H9 (cell line): ENCODE measurements at regions not wholly inside any gene's neighbourhood (a gene's known extent, or its start where the extent isn't known, plus 50 kb on each side); places are given as distances from the start of the nearest gene placed in this dataset.

Source experiments
- DNase-seq: peaks from one replicate; pipeline ENCODE4 v3.0.0-alpha.2; 2017
- H2AFZ ChIP-seq: one replicate; pipeline ENCODE4 v1.6.1; 2013; ENCODE audit warnings: mild to moderate bottlenecking, low read length, control low read depth, moderate library complexity
- H2AK5ac ChIP-seq: 2 replicates; pipeline ENCODE4 v1.6.1; 2013; ENCODE audit warnings: low read length, control low read depth, mixed read lengths; ENCODE audit not compliant: insufficient read length
- H2BK120ac ChIP-seq: one replicate; pipeline ENCODE4 v1.6.1; 2013; ENCODE audit warnings: low read depth, mild to moderate bottlenecking, low read length, control low read depth, inconsistent platforms; ENCODE audit not compliant: poor library complexity, severe bottlenecking
- H2BK12ac ChIP-seq: 2 replicates; pipeline ENCODE4 v1.6.1; 2013; ENCODE audit warnings: low read length, control low read depth, mixed read lengths, low read depth; ENCODE audit not compliant: insufficient read length
- H2BK15ac ChIP-seq: 2 replicates; pipeline ENCODE4 v1.6.1; 2013; ENCODE audit warnings: low read depth, low read length, control low read depth
- H2BK20ac ChIP-seq: one replicate; pipeline ENCODE4 v1.6.1; 2013; ENCODE audit warnings: low read depth, mild to moderate bottlenecking, low read length, control low read depth, inconsistent platforms; ENCODE audit not compliant: poor library complexity, severe bottlenecking
- H2BK5ac ChIP-seq: 2 replicates; pipeline ENCODE4 v1.6.1; 2013; ENCODE audit warnings: low read length, control low read depth, mixed read lengths; ENCODE audit not compliant: insufficient read length
- H3K14ac ChIP-seq: 2 replicates; pipeline ENCODE4 v1.6.1; 2013; ENCODE audit warnings: low read length, control low read depth; ENCODE audit not compliant: insufficient read depth
- H3K18ac ChIP-seq: 2 replicates; pipeline ENCODE4 v1.6.1; 2013; ENCODE audit warnings: low read depth, mild to moderate bottlenecking, mixed read lengths, low read length, control low read depth; ENCODE audit not compliant: insufficient read length
- H3K23ac ChIP-seq: 2 replicates; pipeline ENCODE4 v1.6.1; 2013; ENCODE audit warnings: low read length, control low read depth, mixed read lengths, low read depth; ENCODE audit not compliant: insufficient read length
- H3K23me2 ChIP-seq: 2 replicates; pipeline ENCODE4 v1.6.1; 2013; ENCODE audit warnings: low read depth, mild to moderate bottlenecking, mixed read lengths, low read length, control low read depth; ENCODE audit not compliant: insufficient read length, poor library complexity, severe bottlenecking
- H3K27ac ChIP-seq: 2 replicates; pipeline ENCODE4 v1.5.1; 2013; ENCODE audit warnings: low read length, control low read depth, mixed read lengths, low read depth; ENCODE audit not compliant: insufficient read length
- H3K27me3 ChIP-seq: 2 replicates; pipeline ENCODE4 v1.6.1; 2013; ENCODE audit warnings: low read length, control low read depth, inconsistent platforms; ENCODE audit not compliant: insufficient read depth
- H3K4ac ChIP-seq: 2 replicates; pipeline ENCODE4 v1.6.1; 2013; ENCODE audit warnings: low read depth, mild to moderate bottlenecking, control low read depth, inconsistent platforms, low read length, moderate library complexity
- H3K4me1 ChIP-seq: 2 replicates; pipeline ENCODE4 v1.6.1; 2013; ENCODE audit warnings: low read length, control low read depth, inconsistent platforms; ENCODE audit not compliant: insufficient read depth
- H3K4me2 ChIP-seq: 2 replicates; pipeline ENCODE4 v1.6.1; 2013; ENCODE audit warnings: low read length, control low read depth, mixed read lengths; ENCODE audit not compliant: insufficient read length, insufficient read depth
- H3K56ac ChIP-seq: 2 replicates; pipeline ENCODE4 v1.6.1; 2013; ENCODE audit warnings: low read depth, mild to moderate bottlenecking, mixed read lengths, low read length, control low read depth; ENCODE audit not compliant: insufficient read length
- H3K79me1 ChIP-seq: 2 replicates; pipeline ENCODE4 v1.6.1; 2013; ENCODE audit warnings: low read depth, mild to moderate bottlenecking, moderate library complexity, low read length, control low read depth, inconsistent platforms; ENCODE audit not compliant: insufficient read depth, poor library complexity, severe bottlenecking
- H3K79me2 ChIP-seq: 2 replicates; pipeline ENCODE4 v1.6.1; 2013; ENCODE audit warnings: low read length, control low read depth, inconsistent platforms; ENCODE audit not compliant: insufficient read depth
- H3K9ac ChIP-seq: 2 replicates; pipeline ENCODE4 v1.6.1; 2013; ENCODE audit warnings: low read length, control low read depth, mixed read lengths; ENCODE audit not compliant: insufficient read length; ENCODE audit errors: extremely low read depth
- H3K9me3 ChIP-seq: one replicate; pipeline ENCODE4 v1.6.1; 2013; ENCODE audit warnings: low read depth, low read length, inconsistent platforms; ENCODE audit not compliant: control insufficient read depth
- H3T11ph ChIP-seq: one replicate; pipeline ENCODE4 v1.6.1; 2013; ENCODE audit warnings: mild to moderate bottlenecking, low read length, control low read depth, inconsistent platforms
- H4K20me1 ChIP-seq: one replicate; pipeline ENCODE4 v1.6.1; 2013; ENCODE audit not compliant: control insufficient read depth, insufficient read length, insufficient read depth
- H4K5ac ChIP-seq: 2 replicates; pipeline ENCODE4 v1.6.1; 2013; ENCODE audit warnings: low read depth, mild to moderate bottlenecking, mixed read lengths, low read length, control low read depth; ENCODE audit not compliant: insufficient read length
- H4K8ac ChIP-seq: replicated peaks from 2 replicates; pipeline ENCODE4 v1.6.1; 2013; ENCODE audit warnings: low read length, control low read depth, mixed read lengths, low read depth; ENCODE audit not compliant: insufficient read length
- H4K91ac ChIP-seq: 2 replicates; pipeline ENCODE4 v1.6.1; 2013; ENCODE audit warnings: low read depth, mild to moderate bottlenecking, moderate library complexity, mixed read lengths, low read length, control low read depth; ENCODE audit not compliant: insufficient read length
- H3K27ac Mint-ChIP-seq, 3 experiments: 2 replicates in 2 of 3; 3 replicates in 1 of 3; pipeline ENCODE4 v1.8.0; 2020 to 2021; ENCODE audit warnings: mixed read lengths in 3 of 3, mild to moderate bottlenecking in 1 of 3, moderate library complexity in 1 of 3
- H3K27me3 Mint-ChIP-seq: 2 replicates; pipeline ENCODE4 v1.8.0; 2021; ENCODE audit warnings: low read depth, mild to moderate bottlenecking, moderate library complexity, mixed read lengths
- H3K36me3 Mint-ChIP-seq, 3 experiments: 2 replicates in 2 of 3; 3 replicates in 1 of 3; pipeline ENCODE4 v1.8.0; 2020 to 2021; ENCODE audit warnings: low read depth in 3 of 3, mixed read lengths in 3 of 3; ENCODE audit not compliant: insufficient read depth in 1 of 3
- H3K4me1 Mint-ChIP-seq, 2 experiments: 2 replicates each; pipeline ENCODE4 v1.8.0; 2020; ENCODE audit warnings: mixed read lengths in 2 of 2
- H3K4me3 Mint-ChIP-seq, 2 experiments: 2 replicates in 1 of 2; 3 replicates in 1 of 2; pipeline ENCODE4 v1.8.0; 2020 to 2021; ENCODE audit warnings: mild to moderate bottlenecking in 2 of 2, mixed read lengths in 2 of 2, moderate library complexity in 1 of 2
- H3K9me3 Mint-ChIP-seq, 2 experiments: 2 replicates in 1 of 2; 3 replicates in 1 of 2; pipeline ENCODE4 v1.8.0; 2020; ENCODE audit warnings: mild to moderate bottlenecking in 2 of 2, mixed read lengths in 2 of 2, moderate library complexity in 1 of 2
- CTCF ChIP-seq: fragments of 200-600 bp; sonication (generic); conservative IDR thresholded peaks from 3 replicates; pipeline ENCODE4 v1.8.0; 2021; ENCODE audit warnings: antibody characterized with exemption, mild to moderate bottlenecking
- WGBS: extraction: QIAGEN DNeasy Blood & Tissue Kit; methylation state at CpG from one replicate; pipeline ENCODE4 v1.1.7; 2013; ENCODE audit warnings: missing lambda C conversion rate, low lambda C conversion rate, mixed read lengths; ENCODE audit not compliant: insufficient read length; ENCODE audit errors: extremely low coverage; 5-methylcytosine and 5-hydroxymethylcytosine counted together

GRCh38 chr2:12156349-12156748 is 409.9 kb downstream of the LPIN1 start:
- Histone ChIP-seq H3K4me1 (0 out of 2 replicates have a peak, but pooled peaks cover 2% of the 10 kb centered on the region), H3K27me3 (no peaks in the 10 kb centered on the region), H3K79me1 (no peaks in the 10 kb centered on the region), H3K23ac (no peak overlapping the region), H2AK5ac (no peak overlapping the region), H3K4ac (no peak overlapping the region), H3K18ac (no peak overlapping the region), H2BK5ac (no peak overlapping the region), H2AFZ (no peak overlapping the region), H2BK15ac (no peak overlapping the region), H3K27ac (no peak overlapping the region), H3T11ph (no peak overlapping the region), H2BK12ac (no peak overlapping the region), H3K9me3 (no peaks in the 10 kb centered on the region), H3K4me2 (no peak overlapping the region), H4K20me1 (no peaks in the 10 kb centered on the region), H3K9ac (no peak overlapping the region), H2BK120ac (no peak overlapping the region), H4K5ac (no peak overlapping the region), H3K56ac (no peak overlapping the region), H3K14ac (no peak overlapping the region), H3K23me2 (no peaks in the 10 kb centered on the region), H4K8ac (no peak overlapping the region), H2BK20ac (no peak overlapping the region), H3K79me2 (no peaks in the 10 kb centered on the region), H4K91ac (no peak overlapping the region)
- no peaks in the 10 kb centered on the region; a peak in 1 of 7 replicates for H3K36me3 Mint-ChIP-seq
- no peak for DNase-seq
- peaks cover 2% of the 10 kb centered on the region for H3K27me3 Mint-ChIP-seq
- no CpG with 5 or more reads among the region's 4 CpGs for WGBS
- H3K4me3 Mint-ChIP-seq: no peak overlapping the region
- TF ChIP-seq CTCF: no peak
- H3K9me3 Mint-ChIP-seq: no peaks in the 10 kb centered on the region; a peak in 1 of 5 replicates
- no peak overlapping the region for H3K27ac Mint-ChIP-seq
- peaks cover 25 to 33% of the 10 kb centered on the region in 2 experiments for H3K4me1 Mint-ChIP-seq
